22Rv1 (cell line): ENCODE measurements at regions not wholly inside any gene's neighbourhood (a gene's known extent, or its start where the extent isn't known, plus 50 kb on each side); places are given as distances from the start of the nearest gene placed in this dataset.

ENCODE experiments used
- H3K27ac ChIP-seq: fragments of 450-650 bp; 2 replicates; pipeline ENCODE4 v1.5.1; 2017
- CTCF ChIP-seq: fragments of 450-650 bp; IDR thresholded peaks from 2 replicates; pipeline ENCODE4 v1.5.1; 2017; ENCODE audit warnings: mild to moderate bottlenecking
- ZFX ChIP-seq: fragments of 450-650 bp; IDR thresholded peaks from 2 replicates; pipeline ENCODE4 v1.6.1; 2017; ENCODE audit warnings: antibody characterized with exemption, borderline replicate concordance

GRCh38 chr13:74771964-74772363 is 637.8 kb upstream of the KLF12 start:
- no peak overlapping the region for H3K27ac ChIP-seq

GRCh38 chr13:74770361-74770760 is 636.2 kb upstream of the KLF12 start:
- TF ChIP-seq CTCF: no peak
- no peak for TF ChIP-seq ZFX

More at GRCh38 chr13:74771964-74772363, 637.8 kb upstream of the KLF12 start:
- TF ChIP-seq CTCF (no peak), ZFX (no peak)

GRCh38 chr13:74769333-74769732 is 635.1 kb upstream of the KLF12 start:
- TF ChIP-seq ZFX: no peak
- no peak for TF ChIP-seq CTCF
- H3K27ac ChIP-seq: no peak overlapping the region

More at GRCh38 chr13:74770361-74770760, 636.2 kb upstream of the KLF12 start:
- H3K27ac ChIP-seq: no peak overlapping the region

GRCh38 chr13:74768521-74769085 is 634.4 kb upstream of the KLF12 start:
- H3K27ac ChIP-seq: no peak overlapping the region
- no peak for TF ChIP-seq ZFX
- no peak for TF ChIP-seq CTCF

- H3K27ac ChIP-seq: no peak overlapping the region
- no peak for TF ChIP-seq CTCF
Measured at GRCh38 chr13:74767050-74767449, 632.8 kb upstream of the KLF12 start.

GRCh38 chr13:74765955-74766354 is 631.8 kb upstream of the KLF12 start:
- no peak overlapping the region for H3K27ac ChIP-seq
- TF ChIP-seq ZFX: no peak
- TF ChIP-seq CTCF: no peak

- no peak overlapping the region for H3K27ac ChIP-seq
- TF ChIP-seq CTCF (no peak), ZFX (no peak)
Measured at GRCh38 chr13:74761801-74762757, 627.9 kb upstream of the KLF12 start.
